GF-D8 (cell line): ENCODE measurements at regions not wholly inside any gene's neighbourhood (a gene's known extent, or its start where the extent isn't known, plus 50 kb on each side); places are given as distances from the start of the nearest gene placed in this dataset.
"Not testable (repeated sequence)": the region's sequence is repeated elsewhere in the genome, so short reads cannot be mapped to it uniquely, and the experiment has no call there.

Experiments
- DNase-seq: peaks from one replicate; lab custom pipeline; 2025; lab: John Stamatoyannopoulos, UW

GRCh38 chr17:26936645-26937044, 357.3 kb upstream of the WSB1 start:
- DNase-seq: not testable (repeated sequence)

- not testable (repeated sequence) for DNase-seq
These were observed 356.1 kb upstream of the WSB1 start for GRCh38 chr17:26937750-26938322.

- DNase-seq: not testable (repeated sequence)
These were observed 354.2 kb upstream of the WSB1 start for GRCh38 chr17:26939755-26940154.

- not testable (repeated sequence) for DNase-seq
These were observed 353.3 kb upstream of the WSB1 start for GRCh38 chr17:26940587-26940986.

- no peak for DNase-seq
These were observed 331.4 kb upstream of the WSB1 start for GRCh38 chr17:26962255-26963162.

GRCh38 chr17:26963163-26963503, 330.8 kb upstream of the WSB1 start:
- DNase-seq: no peak

- DNase-seq: not testable (repeated sequence)
These were observed 327.9 kb upstream of the WSB1 start for GRCh38 chr17:26965898-26966624.

- not testable (repeated sequence) for DNase-seq
These were observed 327.2 kb upstream of the WSB1 start for GRCh38 chr17:26966625-26967179.

GRCh38 chr17:26981845-26982425, 312.0 kb upstream of the WSB1 start:
- DNase-seq: not testable (repeated sequence)

- DNase-seq: not testable (repeated sequence)
These were observed 311.4 kb upstream of the WSB1 start for GRCh38 chr17:26982563-26982962.

- DNase-seq: not testable (repeated sequence)
These were observed 306.1 kb upstream of the WSB1 start for GRCh38 chr17:26987851-26988250.

GRCh38 chr17:26994648-26995047, 299.3 kb upstream of the WSB1 start:
- not testable (repeated sequence) for DNase-seq

GRCh38 chr17:26996146-26996916, 297.6 kb upstream of the WSB1 start:
- not testable (repeated sequence) for DNase-seq

- not testable (repeated sequence) for DNase-seq
These were observed 286.0 kb upstream of the WSB1 start for GRCh38 chr17:27007734-27008531.

GRCh38 chr17:27009087-27009486, 284.8 kb upstream of the WSB1 start:
- no peak for DNase-seq

GRCh38 chr17:27010138-27010537, 283.8 kb upstream of the WSB1 start:
- not testable (repeated sequence) for DNase-seq

GRCh38 chr17:27030552-27030951, 263.4 kb upstream of the WSB1 start:
- DNase-seq: not testable (repeated sequence)

- no peak for DNase-seq
These were observed 255.2 kb upstream of the WSB1 start for GRCh38 chr17:27038676-27039075.

- DNase-seq: not testable (repeated sequence)
These were observed 248.9 kb upstream of the WSB1 start for GRCh38 chr17:27045039-27045438.

GRCh38 chr17:27049104-27049784, 244.7 kb upstream of the WSB1 start:
- DNase-seq: no peak
